ENCODE measurements at regions not wholly inside any gene's neighbourhood (a gene's known extent, or its start where the extent isn't known, plus 50 kb on each side); places are given as distances from the start of the nearest gene placed in this dataset.

DNA sequence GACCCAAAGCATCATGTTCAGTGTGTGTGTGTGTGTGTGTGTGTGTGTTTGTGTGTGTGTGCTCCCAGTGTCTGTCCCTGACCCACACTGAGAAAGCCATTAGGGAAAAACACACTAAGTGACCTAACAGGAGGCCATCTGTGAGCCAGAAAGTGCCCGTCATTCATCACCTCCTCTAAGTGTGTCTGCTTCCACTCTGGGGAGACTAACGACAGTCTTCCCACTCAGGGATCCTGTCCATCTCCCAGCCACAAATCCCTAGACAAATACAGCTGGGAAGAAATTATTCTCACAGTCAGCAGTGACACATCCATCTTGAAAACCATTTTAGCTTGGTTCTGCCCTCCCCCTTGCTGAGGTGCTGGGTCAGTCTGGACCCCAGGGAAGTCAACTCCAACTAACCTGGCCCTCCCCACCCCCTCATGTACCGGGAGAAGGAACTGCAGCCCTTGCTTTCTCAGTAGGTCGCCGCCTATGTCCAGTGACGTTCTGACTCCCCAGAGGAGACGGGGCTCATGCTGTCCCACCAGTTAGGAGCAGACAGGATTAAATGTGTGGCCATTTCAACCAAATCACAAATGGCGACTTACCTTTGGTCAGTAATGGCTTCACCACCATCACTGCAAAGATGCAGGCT lies 296.5 kb upstream of the ZNF32 start:
- DNase-seq = no peak

DNA sequence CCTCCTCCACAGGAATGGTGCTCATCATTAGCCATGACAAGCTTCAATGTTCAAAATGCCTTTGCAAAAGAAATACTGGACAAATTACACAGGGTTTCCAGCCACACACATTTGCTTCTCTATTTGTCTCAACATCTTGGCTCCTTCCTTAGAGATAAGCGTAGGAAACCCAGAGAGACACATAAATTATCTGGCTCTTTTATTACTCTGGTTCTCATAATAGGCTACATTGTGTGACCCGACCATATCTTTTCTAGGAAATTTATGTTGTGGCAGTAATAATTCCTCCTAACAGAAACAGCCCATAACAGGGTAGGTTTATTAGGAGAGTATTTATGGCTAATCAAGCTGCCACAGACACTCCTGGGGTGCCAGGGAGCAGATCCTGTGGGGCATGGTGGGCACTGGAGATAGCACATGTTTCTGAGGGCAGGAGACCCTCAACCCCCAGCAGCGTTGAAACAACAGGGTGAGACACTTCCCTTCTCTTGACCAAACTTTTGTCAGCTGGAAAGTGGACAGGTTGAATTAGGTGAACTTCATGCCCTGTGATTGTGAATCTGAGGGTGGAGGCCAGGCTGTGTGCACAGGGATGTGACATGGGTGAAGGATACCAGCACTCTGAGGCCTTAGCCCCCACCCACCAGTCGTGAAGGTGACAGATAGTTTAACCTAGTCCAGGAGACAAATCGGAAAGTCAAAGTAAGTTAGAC lies 295.9 kb upstream of the ZNF32 start:
- no peak for DNase-seq

DNA sequence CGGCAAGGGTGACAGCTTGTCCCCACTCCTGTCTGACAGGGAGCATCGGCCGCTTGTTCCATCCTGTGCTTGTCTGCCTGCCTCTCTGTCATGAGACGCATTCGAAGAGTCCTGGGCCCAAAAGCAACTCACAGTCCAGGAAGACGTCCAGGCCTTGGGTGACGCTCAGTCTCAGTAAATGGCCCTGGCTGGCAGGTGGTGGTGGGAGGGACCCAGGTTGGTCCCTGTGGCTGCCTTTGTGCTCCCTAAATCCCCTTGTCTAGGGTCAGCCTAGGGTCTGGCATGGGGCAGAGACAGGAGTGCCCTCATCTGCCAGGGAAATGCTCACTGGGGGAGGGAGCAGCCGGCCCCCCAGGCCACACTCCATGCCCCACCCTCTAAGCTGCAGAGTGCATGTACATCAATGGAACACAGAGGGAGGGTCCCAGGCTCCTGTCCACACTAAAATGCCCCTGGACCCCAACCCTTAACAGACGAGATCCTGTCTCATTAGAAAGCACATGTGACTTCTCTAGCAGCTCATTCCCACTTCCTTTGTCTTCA lies 295.2 kb upstream of the ZNF32 start:
- DNase-seq = no peak

DNA sequence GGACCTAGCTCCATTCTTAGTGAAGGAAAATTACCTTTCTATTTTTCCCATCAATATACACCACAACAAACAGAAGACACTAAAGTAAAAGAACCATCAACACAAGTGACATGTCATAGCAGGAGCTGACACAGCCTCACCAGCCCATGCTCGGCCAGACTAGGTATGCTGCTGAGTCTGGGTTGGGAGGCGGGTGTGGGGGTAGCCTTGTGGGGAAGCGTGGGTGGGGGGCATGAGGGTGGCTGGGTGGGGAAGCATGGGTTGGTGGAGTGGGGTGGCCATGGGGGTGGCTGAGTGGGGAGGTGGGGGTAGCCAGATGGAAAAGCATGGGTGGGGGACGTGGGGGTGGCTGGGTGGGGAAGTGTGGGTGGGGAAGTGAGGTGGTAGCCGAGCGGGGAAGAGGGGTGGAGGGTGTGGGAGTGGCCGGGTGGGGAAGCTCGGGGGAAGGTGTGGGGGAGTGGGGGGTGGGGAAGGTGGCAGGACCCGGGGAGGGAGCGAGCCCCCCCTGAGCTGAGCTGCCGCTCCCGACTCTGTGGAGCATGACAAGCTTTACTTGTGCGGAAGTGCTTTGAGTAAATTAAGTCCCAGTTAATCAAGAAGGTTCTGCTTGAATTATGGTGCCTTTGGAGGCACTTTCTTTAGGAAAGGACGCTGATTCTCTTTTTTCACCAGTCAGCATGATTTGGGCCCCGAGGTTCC lies 294.6 kb upstream of the ZNF32 start:
- DNase-seq = no peak

DNA sequence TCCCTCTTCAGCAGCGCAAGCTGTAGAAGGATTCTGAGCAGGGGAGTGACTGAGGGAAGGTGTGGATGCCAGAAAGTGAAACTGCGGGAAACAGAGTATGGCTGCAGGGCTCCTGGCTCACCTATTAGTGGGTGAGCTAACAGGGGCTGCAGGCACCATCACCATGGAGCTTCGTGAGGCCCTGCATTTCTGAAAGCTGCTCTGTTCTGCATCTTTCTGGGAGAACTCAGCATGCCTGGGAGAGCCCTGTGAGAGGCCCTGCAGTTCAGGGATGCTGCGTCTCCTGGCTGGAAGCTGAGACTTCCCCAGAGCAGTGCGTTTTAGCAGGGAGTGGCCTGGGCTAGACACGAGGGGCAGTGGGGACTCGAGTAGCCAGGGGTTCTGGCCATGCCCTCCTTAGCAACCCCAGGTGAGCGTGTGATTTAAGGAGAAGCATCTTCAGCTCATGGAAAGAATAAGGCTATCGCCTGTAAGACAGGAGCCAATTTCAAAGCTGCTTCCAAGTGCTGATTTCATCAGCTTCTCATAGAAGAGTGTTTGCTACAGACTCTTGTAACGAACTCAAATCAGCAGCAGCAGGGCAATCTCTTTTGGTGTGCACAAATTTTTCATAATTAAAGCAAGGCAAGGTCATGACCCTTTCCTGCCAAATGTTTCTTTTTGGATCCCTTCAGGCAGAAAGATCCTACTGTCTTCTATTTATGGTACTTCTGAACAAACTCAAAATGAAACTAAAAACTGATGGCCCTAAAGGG lies 293.6 kb upstream of the ZNF32 start:
- DNase-seq = no peak

DNA sequence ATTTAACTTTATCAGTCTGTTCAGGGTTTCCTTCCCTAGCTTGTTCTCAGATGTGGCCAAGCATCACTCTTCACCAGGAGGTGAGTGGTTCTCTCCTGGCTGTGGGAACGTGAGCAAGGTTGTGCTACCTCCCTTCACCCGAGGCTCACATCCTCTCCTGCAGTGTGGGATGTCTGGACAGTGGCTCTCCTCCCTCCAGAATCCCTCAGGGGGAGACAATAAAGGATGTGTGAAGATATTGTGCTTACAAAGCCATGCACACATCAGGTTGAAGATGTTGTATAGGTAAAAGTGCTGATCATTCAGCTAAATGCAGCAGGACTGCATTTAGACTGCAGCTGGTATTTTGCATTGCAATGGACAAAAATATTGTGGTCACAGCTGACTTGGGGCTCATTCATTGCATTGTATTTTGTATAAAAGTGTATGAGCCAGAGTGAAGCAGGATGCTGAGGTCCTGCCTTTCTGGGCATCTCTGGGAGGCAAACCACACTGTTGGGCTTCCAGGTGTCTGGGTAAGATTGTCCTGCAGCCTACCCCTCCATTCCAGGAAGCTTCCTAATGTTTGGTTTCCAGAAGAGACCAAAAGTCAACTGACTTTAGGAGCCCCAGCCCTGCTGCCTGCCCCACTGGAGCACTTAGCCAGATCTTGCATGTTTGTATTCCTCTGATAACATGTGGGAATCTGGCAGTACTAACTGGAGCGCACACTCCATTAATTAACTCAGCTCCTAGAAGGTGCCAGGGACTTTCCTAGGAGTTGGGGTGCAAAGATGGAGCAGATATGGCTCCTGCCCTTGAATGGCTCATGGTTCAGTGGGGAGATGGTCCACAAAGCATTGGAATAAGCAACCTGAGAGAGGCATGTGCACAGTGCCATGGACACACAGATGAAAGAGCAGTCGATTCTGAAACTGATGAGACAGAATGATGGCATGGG lies 292.5 kb upstream of the ZNF32 start:
- no peak for DNase-seq

DNA sequence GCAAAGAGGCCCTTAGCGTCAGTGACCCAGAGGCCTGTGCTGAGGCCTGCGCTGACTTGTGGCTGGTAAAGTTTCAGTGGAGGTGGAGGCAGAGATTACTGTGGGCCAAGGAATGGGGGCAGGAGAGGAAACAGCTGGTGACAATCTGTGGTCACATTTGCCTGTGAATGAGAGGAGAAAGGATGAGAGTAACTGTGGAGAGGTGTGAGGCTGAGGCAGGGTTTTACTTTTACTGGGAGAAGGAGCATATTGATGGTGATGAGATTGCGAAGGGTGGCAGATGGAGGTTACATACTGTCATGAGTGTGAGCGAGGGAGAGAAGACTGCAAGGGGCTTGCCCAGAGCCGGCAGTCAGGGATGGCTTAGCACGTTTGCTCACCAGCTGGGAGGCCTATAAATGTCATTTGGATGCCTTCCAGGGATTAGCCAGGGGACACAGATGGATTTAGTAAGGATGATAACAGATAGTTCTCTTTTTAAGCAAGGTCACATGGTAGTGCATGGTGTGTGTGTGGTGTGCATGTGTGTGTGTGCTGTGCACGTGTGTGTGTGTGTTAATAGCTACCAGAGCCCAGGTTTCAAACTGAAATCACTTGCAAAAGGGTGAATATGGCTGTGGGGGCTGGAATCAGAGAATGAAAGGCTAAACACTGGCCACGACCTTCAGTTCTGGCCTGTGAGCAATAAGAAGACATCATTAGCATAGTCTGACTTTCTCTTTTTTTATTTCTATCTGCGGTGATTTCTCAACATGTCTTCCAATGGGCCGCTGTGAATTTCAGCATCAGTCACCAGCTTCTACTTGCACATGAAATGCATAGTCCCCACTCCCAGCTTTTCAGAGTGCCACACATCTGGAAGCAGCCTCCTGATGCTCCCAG lies 291.5 kb upstream of the ZNF32 start:
- no peak for DNase-seq

DNA sequence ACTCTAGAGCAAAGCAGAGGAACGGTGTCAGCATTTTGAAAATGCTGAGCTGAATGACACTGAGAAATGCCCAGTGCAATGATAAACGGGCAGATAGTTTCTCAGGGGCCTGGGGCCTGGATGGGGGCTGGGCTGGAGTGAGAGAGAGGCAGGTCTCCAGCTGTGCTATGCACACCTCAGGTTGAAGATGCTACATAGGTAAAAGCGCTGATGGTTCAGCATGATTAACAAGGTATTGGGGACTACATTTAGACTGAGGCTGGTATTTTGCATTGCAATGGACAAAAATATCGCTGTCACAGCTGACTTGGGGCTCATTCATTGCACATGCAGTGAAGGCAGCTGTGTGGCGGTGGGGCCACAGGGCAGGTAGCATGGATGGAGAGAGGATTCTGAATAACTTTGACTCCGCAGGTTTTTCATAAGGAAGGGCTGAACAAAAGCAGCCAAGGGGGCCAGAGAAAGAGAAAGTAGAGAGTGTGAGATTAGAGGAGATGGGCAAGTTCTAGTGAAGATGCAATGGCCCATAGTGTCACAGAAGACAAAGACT lies 290.8 kb upstream of the ZNF32 start:
- no peak for DNase-seq

DNA sequence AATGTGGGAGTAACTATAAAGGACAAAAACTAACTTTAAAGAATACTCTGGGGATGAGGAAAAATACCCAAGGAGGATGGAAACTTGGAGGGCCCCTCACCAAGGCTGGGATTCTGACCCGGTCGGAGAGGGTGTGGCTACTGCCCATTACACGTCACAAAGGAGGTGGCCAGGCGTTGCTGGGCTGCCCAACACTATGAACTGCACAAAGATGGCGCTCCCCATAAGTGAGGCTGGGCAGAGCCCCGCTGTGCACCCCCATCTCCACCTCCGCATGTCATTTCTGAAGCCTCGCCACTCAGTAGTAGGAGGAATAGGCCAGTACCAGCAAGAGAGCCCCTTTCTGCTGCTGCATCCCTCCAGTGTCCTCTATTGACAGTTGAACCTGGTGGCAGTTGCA lies 290.1 kb upstream of the ZNF32 start:
- DNase-seq = no peak

DNA sequence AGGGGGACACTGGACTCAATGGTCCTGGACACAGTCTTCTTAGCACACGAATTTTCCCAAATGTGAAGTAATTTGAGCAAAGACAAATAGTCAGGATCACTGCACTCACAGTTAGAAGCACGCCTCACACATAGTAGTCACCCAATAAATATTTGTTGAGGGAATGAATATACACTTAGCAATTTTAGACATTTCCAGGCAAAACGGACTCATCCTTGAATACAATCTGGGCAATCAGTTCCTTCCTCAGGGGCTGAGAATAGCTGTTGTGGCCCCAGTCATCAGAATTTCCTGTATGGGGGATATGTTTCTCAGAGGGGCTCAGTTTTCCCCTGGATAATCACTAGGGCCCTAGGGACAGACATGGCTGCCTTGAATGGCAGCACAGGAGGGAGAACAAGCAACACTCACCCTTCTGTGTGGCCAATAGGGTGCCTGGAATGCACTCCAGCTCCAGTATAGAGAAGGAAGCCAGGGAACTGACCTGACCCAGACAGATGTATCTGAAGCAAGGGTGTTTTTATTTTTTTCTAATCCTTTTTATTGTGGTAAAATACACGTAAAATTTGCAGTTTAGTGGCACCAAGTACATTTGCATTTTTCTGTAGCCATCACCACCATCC lies 282.7 kb upstream of the ZNF32 start:
- DNase-seq = no peak

DNA sequence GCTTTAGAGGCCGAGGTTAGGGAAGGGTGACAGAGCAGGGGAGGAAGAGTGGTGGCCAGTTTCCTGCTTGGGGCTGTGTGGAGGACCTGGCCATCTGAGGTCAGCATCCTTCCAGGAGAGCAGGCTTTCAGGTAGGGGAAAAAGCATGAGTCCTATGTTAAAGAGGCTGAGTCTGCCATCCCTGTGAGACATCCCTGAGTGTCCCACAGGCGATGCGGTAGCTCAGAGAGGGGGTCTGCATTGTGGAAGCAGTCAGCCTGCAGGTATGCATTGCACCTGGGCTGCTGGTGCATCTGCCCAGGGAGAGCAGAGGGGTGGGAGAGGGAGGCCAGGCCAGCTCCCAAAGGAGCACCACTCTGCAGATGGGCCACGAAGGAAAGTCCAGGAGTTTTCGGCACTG lies 282.1 kb upstream of the ZNF32 start:
- no peak for DNase-seq

DNA sequence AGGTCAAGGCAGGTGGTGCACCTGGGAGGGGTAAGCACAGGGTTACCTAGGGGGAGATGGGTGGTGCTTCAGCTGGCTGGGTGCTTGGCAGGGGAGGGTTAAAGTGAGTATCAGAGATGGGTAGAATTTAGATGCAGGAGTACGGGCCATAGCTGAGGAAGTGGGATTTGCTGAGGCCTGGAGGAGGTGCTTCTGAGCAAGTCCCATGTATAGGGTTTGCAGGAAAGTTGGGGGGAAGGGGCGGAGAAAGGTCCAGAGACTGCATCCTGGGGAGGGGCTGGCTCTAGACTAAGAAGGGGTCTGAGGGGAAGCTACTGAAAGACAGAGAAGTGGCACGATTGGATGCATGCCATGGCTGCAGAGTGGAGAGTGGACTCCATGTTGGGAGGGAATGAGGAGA lies 281.6 kb upstream of the ZNF32 start:
- DNase-seq = no peak

DNA sequence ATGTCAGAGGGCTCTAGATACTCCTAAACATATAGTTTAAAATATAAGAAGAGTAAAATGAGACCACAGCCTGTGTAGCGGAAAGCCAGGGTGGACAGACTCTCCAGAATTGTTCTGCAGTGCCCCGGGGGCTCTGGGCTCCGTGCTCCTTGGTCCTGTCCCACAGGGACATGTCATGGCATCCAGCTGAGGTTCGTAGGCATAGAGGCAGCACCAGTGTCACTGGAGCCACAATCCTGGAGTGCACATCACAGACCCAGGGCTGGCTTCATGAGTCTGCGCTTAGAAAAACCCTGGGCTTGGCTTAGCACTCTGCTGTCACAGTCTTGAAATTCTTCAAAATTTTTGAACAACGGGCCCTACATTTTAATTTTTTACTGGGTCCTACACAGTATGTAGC lies 280.4 kb upstream of the ZNF32 start:
- no peak for DNase-seq

DNA sequence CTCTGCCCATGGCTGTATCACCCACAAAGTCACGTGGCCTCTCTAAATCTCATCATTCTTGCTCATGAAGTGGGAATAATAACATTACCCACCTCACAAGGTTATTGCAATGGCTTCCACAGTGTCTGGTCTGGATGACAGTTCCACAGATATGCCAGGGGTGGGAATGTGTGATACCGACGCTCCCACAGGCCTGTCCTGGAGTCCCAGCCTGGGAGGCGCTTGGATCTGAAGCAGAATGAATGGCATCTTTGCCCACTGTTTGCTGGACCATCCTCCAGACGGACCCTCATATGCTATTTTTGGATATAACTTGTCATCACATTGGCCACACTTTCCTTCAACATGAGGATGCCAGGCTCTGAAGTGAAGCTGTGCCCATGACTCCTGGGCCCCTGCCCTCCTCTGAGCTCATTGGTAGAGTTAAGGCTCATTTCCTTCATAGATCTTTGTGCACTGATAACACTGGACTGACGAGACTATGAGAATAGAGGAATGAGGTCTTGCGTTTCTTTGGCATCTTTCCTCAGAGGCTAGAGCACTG lies 279.8 kb upstream of the ZNF32 start:
- DNase-seq = no peak

DNA sequence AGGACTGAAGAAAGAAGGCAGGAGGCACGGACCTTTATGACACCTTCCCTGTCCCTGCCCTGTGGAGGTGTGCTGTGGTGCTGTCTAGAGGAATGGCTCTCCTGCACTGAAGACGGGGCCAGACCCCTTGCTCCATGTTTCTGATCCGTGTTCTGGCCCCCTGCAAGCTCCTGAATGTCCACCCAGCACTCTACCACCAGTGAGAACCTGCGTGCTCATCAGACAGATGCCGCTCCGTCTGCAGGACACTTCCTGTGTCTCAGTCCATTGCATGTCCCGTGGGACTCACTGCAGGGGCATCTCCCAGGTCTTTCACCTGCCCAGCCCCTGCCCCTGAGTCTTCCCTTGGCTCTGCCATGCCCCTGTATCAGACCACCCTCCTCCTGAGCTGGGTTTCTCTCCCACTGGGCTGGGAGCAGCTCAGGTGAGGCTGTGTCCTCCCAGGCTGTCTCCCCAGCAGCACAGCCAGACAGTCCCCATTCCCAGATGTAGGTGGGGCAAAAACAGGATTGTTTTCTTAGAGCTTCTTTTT lies 278.3 kb upstream of the ZNF32 start:
- no peak for DNase-seq

DNA sequence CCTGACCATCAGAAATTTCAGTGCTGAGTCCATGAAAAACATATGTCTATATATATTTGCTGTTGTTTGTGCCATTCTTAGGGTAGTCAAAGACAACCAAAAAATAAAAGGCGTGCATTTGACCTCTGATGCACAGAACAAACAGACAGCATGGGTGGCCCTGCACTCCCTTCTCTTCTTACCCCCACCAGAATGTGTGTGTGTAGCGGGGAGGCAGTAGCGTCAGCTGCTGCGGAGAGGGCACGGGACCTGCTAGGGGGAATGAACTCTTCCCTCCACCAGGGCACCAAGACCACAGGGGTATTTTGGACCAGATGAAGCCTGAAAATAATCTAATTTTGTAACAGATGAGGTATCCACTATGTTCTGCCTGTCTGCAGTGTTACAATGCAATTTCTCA lies 277.7 kb upstream of the ZNF32 start:
- no peak for DNase-seq

DNA sequence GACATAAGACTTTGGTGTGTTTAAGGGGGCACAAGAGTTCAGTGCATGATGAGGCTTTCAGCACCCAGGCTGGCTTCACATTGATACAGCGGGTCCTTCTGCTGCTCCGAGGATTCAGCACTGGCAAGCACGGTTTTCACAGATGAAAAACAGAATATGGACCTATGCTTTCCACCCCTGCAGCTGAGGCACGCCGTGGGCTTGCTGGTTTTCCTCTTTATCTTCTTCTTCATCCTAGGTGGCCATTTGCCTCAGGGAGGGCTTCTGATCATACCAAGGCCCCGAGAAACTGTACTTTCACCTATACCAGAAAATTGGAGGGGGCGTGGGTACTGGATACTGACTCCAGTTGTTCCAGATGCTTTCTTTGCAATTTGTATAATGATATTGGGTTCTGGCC lies 277.1 kb upstream of the ZNF32 start:
- no peak for DNase-seq

DNA sequence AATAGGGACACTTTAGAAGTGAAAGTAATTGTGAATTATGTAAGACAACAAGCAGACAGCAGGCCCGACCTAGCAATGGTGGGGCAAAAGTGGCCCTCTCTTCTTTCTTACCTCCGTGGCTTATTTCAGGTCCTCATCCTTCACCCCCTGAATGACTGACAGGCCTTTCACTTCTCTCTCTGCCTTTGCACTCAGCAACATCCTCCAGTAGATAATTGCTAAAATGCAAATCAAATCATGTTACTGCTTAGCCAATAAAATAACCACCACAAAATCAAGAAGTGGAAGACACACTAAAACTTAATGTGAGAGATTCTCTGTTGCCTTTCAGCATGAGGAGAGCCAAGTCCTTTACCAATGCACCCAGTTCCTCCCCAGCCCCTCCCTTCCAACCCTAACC lies 274.6 kb upstream of the ZNF32 start:
- no peak for DNase-seq

Data from stimulated activated CD4-positive, alpha-beta T cell treated with anti-CD3 and anti-CD28 coated beads, Interleukin-4, amount 100 ng/mL, for 24 hours (primary cell).